ENCODE measurements at regions not wholly inside any gene's neighbourhood (a gene's known extent, or its start where the extent isn't known, plus 50 kb on each side); places are given as distances from the start of the nearest gene placed in this dataset.

DNA sequence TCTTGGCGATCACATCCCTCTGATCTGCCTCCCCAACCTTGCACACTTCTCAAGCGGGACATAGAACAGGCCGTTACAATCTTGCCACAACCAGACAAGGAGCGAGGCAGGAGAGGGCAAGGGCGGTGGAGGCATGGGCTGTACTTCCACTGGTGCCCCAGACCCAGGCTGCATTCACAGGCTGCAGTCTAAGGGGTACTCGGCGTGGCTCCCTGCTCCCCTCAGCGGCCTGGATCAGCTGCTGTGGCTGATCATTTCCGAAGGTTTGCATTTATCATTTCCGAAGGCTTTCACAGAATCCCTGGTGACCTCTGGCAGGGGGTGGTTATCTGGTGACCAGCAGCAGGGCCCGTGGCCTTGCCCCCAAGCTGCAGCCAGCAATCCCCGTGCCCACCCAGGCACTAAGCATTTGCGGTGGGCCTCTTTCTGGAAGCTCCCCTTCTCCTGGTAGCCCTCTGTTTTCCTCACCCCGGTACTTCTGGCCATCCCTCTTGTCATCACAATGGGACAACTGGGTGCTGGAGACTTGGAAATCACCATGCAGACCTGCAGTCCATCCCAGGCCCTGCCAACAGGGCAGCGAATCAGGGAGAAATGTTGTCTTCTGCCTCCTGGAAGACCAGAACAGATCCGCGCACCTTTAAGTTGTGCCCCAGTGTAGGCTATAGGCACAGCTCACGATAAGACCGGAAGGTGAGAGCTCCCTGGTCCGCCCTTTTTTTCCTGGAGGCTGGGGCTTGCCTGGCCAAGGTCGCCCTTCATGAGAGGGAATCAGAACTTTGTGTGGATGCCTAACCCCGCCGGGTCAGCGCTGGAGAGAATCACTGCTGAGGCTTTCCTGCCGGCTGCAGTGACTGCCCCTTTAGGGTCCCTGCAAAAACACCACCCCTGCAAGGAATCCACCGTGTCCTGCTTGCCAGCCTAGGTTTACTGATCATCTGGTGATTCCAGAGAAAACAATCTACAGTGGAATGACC is 1739.1 kb downstream of the TP53TG3F start:
- no peak for ATAC-seq
- no peak for TF ChIP-seq CTCF (IDR thresholded peaks at IDR 0.05 in 4 of 5, conservative IDR thresholded peaks at IDR 0.05 in 1 of 5)
- TF ChIP-seq POLR2A (IDR thresholded peaks at IDR 0.05): no peak

GRCh38 chr16:35200662-35201061 is 1741.2 kb downstream of the TP53TG3F start:
- Histone ChIP-seq H3K27ac (no peak overlapping the region), H3K36me3 (no peaks in the 10 kb centered on the region), H3K4me1 (no peaks in the 10 kb centered on the region), H3K4me3 (no peak overlapping the region), H3K27me3 (no peaks in the 10 kb centered on the region), H3K9me3 (no peaks in the 10 kb centered on the region)
- intact Hi-C loops (cut with DNase I; ENCODE audit: low total_unique reads) (no loop called here), in situ Hi-C loops (cut with MboI; ENCODE audit: low sequenced_read_pairs in 4 of 4) (loop anchor here in 1 of 4 donors (25.0 kb wide), 1 partner anchor 112 kb away; no protein-coding TSS in a partner anchor)
- DNase-seq (no peak), ATAC-seq (no peak)
- TF ChIP-seq POLR2A (IDR thresholded peaks at IDR 0.05) (no peak), CTCF (IDR thresholded peaks at IDR 0.05 in 4 of 5, conservative IDR thresholded peaks at IDR 0.05 in 1 of 5) (no peak)

More for the DNA sequence above, 1739.1 kb downstream of the TP53TG3F start:
- Histone ChIP-seq H3K9me3 (no peaks in the 10 kb centered on the region), H3K27ac (no peak overlapping the region), H3K27me3 (no peaks in the 10 kb centered on the region), H3K4me1 (no peaks in the 10 kb centered on the region), H3K36me3 (no peaks in the 10 kb centered on the region), H3K4me3 (no peak overlapping the region)
- DNase-seq: no peak
- intact Hi-C loops (cut with DNase I; ENCODE audit: low total_unique reads): no loop called here
- in situ Hi-C loops (cut with MboI; ENCODE audit: low sequenced_read_pairs in 4 of 4): no loop called here

DNA sequence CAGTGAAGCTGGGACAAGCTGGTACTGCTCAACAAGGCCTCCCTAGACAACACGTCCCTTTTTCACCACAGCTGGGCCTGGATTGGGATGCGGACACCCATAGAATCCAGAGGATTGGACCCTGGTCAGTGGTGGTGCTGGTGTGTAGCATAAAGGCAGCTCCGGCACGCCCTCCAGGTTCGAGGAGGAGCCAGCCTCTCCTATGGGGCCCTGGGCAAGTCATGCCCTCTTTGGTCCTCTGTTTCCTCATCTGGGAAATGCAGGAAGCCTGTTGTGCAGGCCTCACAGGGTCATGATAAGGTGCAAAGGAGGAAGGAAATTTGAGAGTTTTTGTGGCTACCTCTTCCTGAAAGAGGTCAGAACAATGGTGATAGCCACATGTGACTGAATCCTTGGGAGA is 1741.7 kb downstream of the TP53TG3F start:
- DNase-seq (no peak), ATAC-seq (no peak)
- in situ Hi-C loops (cut with MboI; ENCODE audit: low sequenced_read_pairs in 4 of 4): loop anchor here in 1 of 4 donors (25.0 kb wide), 1 partner anchor 111 kb away; no protein-coding TSS in a partner anchor
- TF ChIP-seq POLR2A (IDR thresholded peaks at IDR 0.05): no peak
- no peak for TF ChIP-seq CTCF (IDR thresholded peaks at IDR 0.05 in 4 of 5, conservative IDR thresholded peaks at IDR 0.05 in 1 of 5)
- Histone ChIP-seq H3K4me1 (no peaks in the 10 kb centered on the region), H3K4me3 (no peak overlapping the region), H3K36me3 (no peaks in the 10 kb centered on the region), H3K9me3 (no peaks in the 10 kb centered on the region), H3K27ac (no peak overlapping the region), H3K27me3 (no peaks in the 10 kb centered on the region)
- intact Hi-C loops (cut with DNase I; ENCODE audit: low total_unique reads): no loop called here

- no peaks in the 10 kb centered on the region for H3K9me3 ChIP-seq
- H3K27ac ChIP-seq: no peak overlapping the region
- ATAC-seq (no peak), DNase-seq (no peak)
- in situ Hi-C loops (cut with MboI; ENCODE audit: low sequenced_read_pairs in 4 of 4): loop anchor here in 1 of 4 donors (25.0 kb wide), 1 partner anchor 109 kb away; no protein-coding TSS in a partner anchor
- H3K4me1 ChIP-seq: no peaks in the 10 kb centered on the region
- H3K4me3 ChIP-seq: no peak overlapping the region
- intact Hi-C loops (cut with DNase I; ENCODE audit: low total_unique reads): no loop called here
- H3K27me3 ChIP-seq: no peaks in the 10 kb centered on the region
- no peak for TF ChIP-seq POLR2A (IDR thresholded peaks at IDR 0.05)
- no peak for TF ChIP-seq CTCF (IDR thresholded peaks at IDR 0.05 in 4 of 5, conservative IDR thresholded peaks at IDR 0.05 in 1 of 5)
- no peaks in the 10 kb centered on the region for H3K36me3 ChIP-seq
Observed at GRCh38 chr16:35203636-35204035, 1744.2 kb downstream of the TP53TG3F start.

Measured in gastrocnemius medialis (tissue), 4 donors.